ENCODE measurements at regions not wholly inside any gene's neighbourhood (a gene's known extent, or its start where the extent isn't known, plus 50 kb on each side); places are given as distances from the start of the nearest gene placed in this dataset.

DNA sequence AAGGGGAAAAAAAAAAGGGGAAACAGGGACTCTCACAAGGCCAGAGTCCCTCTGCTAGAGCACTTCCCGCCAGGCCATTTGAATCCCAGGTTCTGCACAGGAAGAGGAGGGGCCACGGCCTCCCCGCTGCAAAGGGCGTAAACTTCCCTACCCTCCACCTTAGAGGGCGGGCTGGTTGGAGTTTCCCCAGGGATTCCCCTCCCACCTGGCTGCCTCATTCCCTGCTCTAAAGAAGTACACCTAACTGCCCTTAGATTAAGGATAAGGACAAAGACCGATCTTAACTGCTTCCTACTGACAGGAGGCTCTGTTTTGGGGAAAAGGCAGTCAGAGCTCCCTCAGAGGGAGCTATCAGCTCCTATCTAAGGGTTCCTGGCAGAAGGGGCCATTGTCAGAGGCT, 102.0 kb upstream of the ARMC3 start:
- Histone ChIP-seq H4K5ac (ENCODE audit: insufficient read length, low read depth, low read length) (no peak overlapping the region), H2BK12ac (ENCODE audit: insufficient read length, low read depth, low read length) (no peak overlapping the region), H3K23ac (ENCODE audit: insufficient read length, low read depth, low read length) (no peak overlapping the region), H2AK5ac (ENCODE audit: insufficient read length, low read length) (no peak overlapping the region), H3K23me2 (ENCODE audit: insufficient read length, low read depth, low read length, poor library complexity, severe bottlenecking) (no peaks in the 10 kb centered on the region), H3K27me3 (ENCODE audit: insufficient read depth, low read length) (no peaks in the 10 kb centered on the region), H3K4me1 (ENCODE audit: insufficient read depth, low read length) (no peaks in the 10 kb centered on the region; the same call in 1 of the 2 replicates), H3K18ac (ENCODE audit: insufficient read length, low read depth, low read length) (no peak overlapping the region), H4K20me1 (ENCODE audit: control insufficient read depth, insufficient read depth, insufficient read length) (no peaks in the 10 kb centered on the region), H4K91ac (ENCODE audit: insufficient read length, low read depth, low read length) (no peak overlapping the region), H2BK120ac (ENCODE audit: low read depth, low read length, poor library complexity, severe bottlenecking) (no peak overlapping the region), H3K4ac (ENCODE audit: low read depth, low read length) (no peak overlapping the region), H3K79me2 (ENCODE audit: insufficient read depth, low read length) (no peaks in the 10 kb centered on the region), H3K27ac (ENCODE audit: insufficient read length, low read depth, low read length) (no peak overlapping the region), H4K8ac (replicated peaks; ENCODE audit: insufficient read length, low read depth, low read length) (no peak overlapping the region), H3T11ph (ENCODE audit: low read length) (no peak overlapping the region), H3K9ac (ENCODE audit: extremely low read depth, insufficient read length, low read length) (no peak overlapping the region), H2BK20ac (ENCODE audit: low read depth, low read length, poor library complexity, severe bottlenecking) (no peak overlapping the region), H2AFZ (ENCODE audit: low read length) (peak overlapping the region; percentile 48), H3K79me1 (ENCODE audit: insufficient read depth, low read depth, low read length, poor library complexity, severe bottlenecking) (no peaks in the 10 kb centered on the region), H3K14ac (ENCODE audit: insufficient read depth, low read length) (no peak overlapping the region), H3K9me3 (ENCODE audit: control insufficient read depth, low read depth, low read length) (no peaks in the 10 kb centered on the region), H3K4me2 (ENCODE audit: insufficient read depth, insufficient read length, low read length) (no peak overlapping the region), H3K56ac (ENCODE audit: insufficient read length, low read depth, low read length) (no peak overlapping the region), H2BK5ac (ENCODE audit: insufficient read length, low read length) (no peak overlapping the region), H2BK15ac (ENCODE audit: low read depth, low read length) (no peak overlapping the region)
- no peak overlapping the region for H3K27ac Mint-ChIP-seq
- DNase-seq = peak; percentile 71
- no peak overlapping the region for H3K4me3 Mint-ChIP-seq
- peaks cover 0 to 12% of the 10 kb centered on the region in 2 experiments; a peak in 3 of 5 replicates for H3K9me3 Mint-ChIP-seq
- WGBS (ENCODE audit: extremely low coverage, insufficient read length, low lambda C conversion rate) = no CpG with 5 or more reads among the region's 6 CpGs
- no peaks in the 10 kb centered on the region; the same call in 1 of the 2 replicates for H3K27me3 Mint-ChIP-seq (ENCODE audit: low read depth)
- peaks cover 3 to 9% of the 10 kb centered on the region in 2 experiments; a peak in 3 of 4 replicates for H3K4me1 Mint-ChIP-seq
- H3K36me3 Mint-ChIP-seq (ENCODE audit: insufficient read depth in 1 of 3, low read depth in 3 of 3) = peaks cover 2 to 5% (median 3%) of the 10 kb centered on the region in 3 experiments; a peak in 5 of 7 replicates
- TF ChIP-seq, protein P1, sequence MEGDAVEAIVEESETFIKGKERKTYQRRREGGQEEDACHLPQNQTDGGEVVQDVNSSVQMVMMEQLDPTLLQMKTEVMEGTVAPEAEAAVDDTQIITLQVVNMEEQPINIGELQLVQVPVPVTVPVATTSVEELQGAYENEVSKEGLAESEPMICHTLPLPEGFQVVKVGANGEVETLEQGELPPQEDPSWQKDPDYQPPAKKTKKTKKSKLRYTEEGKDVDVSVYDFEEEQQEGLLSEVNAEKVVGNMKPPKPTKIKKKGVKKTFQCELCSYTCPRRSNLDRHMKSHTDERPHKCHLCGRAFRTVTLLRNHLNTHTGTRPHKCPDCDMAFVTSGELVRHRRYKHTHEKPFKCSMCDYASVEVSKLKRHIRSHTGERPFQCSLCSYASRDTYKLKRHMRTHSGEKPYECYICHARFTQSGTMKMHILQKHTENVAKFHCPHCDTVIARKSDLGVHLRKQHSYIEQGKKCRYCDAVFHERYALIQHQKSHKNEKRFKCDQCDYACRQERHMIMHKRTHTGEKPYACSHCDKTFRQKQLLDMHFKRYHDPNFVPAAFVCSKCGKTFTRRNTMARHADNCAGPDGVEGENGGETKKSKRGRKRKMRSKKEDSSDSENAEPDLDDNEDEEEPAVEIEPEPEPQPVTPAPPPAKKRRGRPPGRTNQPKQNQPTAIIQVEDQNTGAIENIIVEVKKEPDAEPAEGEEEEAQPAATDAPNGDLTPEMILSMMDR (conservative IDR thresholded peaks at IDR 0.05) = no peak

Data from H9 (cell line).